ENCODE measurements at regions not wholly inside any gene's neighbourhood (a gene's known extent, or its start where the extent isn't known, plus 50 kb on each side); places are given as distances from the start of the nearest gene placed in this dataset.
"Not testable (repeated sequence)": the region's sequence is repeated elsewhere in the genome, so short reads cannot be mapped to it uniquely, and the experiment has no call there.

DNA sequence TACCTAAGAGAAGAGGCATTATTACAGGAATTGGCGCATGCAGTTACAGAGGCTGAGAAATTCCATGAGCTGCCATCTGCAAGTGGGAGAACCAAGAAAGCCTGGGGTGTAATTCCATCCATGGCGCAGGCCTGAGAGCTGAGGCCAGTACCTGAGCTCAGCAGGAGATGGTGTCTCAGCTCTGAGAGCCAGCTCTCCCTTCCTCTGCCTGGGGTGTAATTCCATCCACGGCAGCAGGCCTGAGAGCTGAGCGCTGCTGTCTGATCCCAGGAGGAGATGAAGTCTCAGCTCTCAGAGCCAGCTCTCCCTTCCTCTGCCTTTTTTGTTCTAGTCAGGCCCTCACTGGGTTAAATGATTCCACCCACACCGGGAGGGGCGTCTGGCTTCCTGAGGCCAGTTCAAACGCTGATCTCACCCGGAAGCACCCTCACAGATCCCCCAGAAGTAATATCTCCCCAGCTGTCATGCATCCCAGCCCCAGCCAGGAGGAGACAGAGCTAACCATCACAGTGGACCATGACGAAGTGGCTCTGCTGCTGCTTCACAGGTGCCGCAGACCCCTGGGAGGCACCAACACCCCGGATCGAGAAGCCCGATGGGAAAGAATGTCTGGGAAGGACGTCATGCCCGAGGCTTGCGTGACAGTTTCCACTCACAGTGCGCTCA, 4454.9 kb upstream of the TPTE start:
- not testable (repeated sequence) for TF ChIP-seq FOXP1 (IDR thresholded peaks at IDR 0.05); FOXP1 (CRISPR knock-in tag; IDR thresholded peaks at IDR 0.05); GTF2F1 (IDR thresholded peaks at IDR 0.05; ENCODE audit: low read length); MXI1 (IDR thresholded peaks at IDR 0.05; ENCODE audit: borderline replicate concordance, low read depth, low read length); ZNF510 (CRISPR knock-in tag; IDR thresholded peaks at IDR 0.05; ENCODE audit: low read depth); RFX5 (IDR thresholded peaks at IDR 0.05; ENCODE audit: low read depth, low read length); POLR2AphosphoS5 (IDR thresholded peaks at IDR 0.05; ENCODE audit: low read depth, low read length); FOSL1 (CRISPR knock-in tag; IDR thresholded peaks at IDR 0.05; ENCODE audit: borderline replicate concordance); MAZ (IDR thresholded peaks at IDR 0.05; ENCODE audit: borderline replicate concordance, low read depth, low read length); MAZ (CRISPR knock-in tag; IDR thresholded peaks at IDR 0.05; ENCODE audit: low read depth); ZKSCAN1 (IDR thresholded peaks at IDR 0.05; ENCODE audit: low read length)
- TF ChIP-seq, protein P1, sequence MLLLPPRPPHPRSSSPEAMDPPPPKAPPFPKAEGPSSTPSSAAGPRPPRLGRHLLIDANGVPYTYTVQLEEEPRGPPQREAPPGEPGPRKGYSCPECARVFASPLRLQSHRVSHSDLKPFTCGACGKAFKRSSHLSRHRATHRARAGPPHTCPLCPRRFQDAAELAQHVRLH (CRISPR knock-in tag; IDR thresholded peaks at IDR 0.05; ENCODE audit: borderline replicate concordance, low read depth) = not testable (repeated sequence)
- TF ChIP-seq, protein P2, sequence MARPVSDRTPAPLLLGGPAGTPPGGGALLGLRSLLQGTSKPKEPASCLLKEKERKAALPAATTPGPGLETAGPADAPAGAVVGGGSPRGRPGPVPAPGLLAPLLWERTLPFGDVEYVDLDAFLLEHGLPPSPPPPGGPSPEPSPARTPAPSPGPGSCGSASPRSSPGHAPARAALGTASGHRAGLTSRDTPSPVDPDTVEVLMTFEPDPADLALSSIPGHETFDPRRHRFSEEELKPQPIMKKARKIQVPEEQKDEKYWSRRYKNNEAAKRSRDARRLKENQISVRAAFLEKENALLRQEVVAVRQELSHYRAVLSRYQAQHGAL (CRISPR knock-in tag; IDR thresholded peaks at IDR 0.05; ENCODE audit: not compliant biosample characterization) = not testable (repeated sequence)
- TF ChIP-seq, protein P3, sequence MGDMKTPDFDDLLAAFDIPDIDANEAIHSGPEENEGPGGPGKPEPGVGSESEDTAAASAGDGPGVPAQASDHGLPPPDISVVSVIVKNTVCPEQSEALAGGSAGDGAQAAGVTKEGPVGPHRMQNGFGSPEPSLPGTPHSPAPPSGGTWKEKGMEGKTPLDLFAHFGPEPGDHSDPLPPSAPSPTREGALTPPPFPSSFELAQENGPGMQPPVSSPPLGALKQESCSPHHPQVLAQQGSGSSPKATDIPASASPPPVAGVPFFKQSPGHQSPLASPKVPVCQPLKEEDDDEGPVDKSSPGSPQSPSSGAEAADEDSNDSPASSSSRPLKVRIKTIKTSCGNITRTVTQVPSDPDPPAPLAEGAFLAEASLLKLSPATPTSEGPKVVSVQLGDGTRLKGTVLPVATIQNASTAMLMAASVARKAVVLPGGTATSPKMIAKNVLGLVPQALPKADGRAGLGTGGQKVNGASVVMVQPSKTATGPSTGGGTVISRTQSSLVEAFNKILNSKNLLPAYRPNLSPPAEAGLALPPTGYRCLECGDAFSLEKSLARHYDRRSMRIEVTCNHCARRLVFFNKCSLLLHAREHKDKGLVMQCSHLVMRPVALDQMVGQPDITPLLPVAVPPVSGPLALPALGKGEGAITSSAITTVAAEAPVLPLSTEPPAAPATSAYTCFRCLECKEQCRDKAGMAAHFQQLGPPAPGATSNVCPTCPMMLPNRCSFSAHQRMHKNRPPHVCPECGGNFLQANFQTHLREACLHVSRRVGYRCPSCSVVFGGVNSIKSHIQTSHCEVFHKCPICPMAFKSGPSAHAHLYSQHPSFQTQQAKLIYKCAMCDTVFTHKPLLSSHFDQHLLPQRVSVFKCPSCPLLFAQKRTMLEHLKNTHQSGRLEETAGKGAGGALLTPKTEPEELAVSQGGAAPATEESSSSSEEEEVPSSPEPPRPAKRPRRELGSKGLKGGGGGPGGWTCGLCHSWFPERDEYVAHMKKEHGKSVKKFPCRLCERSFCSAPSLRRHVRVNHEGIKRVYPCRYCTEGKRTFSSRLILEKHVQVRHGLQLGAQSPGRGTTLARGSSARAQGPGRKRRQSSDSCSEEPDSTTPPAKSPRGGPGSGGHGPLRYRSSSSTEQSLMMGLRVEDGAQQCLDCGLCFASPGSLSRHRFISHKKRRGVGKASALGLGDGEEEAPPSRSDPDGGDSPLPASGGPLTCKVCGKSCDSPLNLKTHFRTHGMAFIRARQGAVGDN (CRISPR knock-in tag; IDR thresholded peaks at IDR 0.05) = not testable (repeated sequence)
- TF ChIP-seq, protein P4, sequence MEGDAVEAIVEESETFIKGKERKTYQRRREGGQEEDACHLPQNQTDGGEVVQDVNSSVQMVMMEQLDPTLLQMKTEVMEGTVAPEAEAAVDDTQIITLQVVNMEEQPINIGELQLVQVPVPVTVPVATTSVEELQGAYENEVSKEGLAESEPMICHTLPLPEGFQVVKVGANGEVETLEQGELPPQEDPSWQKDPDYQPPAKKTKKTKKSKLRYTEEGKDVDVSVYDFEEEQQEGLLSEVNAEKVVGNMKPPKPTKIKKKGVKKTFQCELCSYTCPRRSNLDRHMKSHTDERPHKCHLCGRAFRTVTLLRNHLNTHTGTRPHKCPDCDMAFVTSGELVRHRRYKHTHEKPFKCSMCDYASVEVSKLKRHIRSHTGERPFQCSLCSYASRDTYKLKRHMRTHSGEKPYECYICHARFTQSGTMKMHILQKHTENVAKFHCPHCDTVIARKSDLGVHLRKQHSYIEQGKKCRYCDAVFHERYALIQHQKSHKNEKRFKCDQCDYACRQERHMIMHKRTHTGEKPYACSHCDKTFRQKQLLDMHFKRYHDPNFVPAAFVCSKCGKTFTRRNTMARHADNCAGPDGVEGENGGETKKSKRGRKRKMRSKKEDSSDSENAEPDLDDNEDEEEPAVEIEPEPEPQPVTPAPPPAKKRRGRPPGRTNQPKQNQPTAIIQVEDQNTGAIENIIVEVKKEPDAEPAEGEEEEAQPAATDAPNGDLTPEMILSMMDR (CRISPR knock-in tag; IDR thresholded peaks at IDR 0.05) = not testable (repeated sequence)
- TF ChIP-seq, protein P5, sequence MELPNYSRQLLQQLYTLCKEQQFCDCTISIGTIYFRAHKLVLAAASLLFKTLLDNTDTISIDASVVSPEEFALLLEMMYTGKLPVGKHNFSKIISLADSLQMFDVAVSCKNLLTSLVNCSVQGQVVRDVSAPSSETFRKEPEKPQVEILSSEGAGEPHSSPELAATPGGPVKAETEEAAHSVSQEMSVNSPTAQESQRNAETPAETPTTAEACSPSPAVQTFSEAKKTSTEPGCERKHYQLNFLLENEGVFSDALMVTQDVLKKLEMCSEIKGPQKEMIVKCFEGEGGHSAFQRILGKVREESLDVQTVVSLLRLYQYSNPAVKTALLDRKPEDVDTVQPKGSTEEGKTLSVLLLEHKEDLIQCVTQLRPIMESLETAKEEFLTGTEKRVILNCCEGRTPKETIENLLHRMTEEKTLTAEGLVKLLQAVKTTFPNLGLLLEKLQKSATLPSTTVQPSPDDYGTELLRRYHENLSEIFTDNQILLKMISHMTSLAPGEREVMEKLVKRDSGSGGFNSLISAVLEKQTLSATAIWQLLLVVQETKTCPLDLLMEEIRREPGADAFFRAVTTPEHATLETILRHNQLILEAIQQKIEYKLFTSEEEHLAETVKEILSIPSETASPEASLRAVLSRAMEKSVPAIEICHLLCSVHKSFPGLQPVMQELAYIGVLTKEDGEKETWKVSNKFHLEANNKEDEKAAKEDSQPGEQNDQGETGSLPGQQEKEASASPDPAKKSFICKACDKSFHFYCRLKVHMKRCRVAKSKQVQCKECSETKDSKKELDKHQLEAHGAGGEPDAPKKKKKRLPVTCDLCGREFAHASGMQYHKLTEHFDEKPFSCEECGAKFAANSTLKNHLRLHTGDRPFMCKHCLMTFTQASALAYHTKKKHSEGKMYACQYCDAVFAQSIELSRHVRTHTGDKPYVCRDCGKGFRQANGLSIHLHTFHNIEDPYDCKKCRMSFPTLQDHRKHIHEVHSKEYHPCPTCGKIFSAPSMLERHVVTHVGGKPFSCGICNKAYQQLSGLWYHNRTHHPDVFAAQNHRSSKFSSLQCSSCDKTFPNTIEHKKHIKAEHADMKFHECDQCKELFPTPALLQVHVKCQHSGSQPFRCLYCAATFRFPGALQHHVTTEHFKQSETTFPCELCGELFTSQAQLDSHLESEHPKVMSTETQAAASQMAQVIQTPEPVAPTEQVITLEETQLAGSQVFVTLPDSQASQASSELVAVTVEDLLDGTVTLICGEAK (IDR thresholded peaks at IDR 0.05) = not testable (repeated sequence)
- TF ChIP-seq, protein P5 (CRISPR knock-in tag; IDR thresholded peaks at IDR 0.05) = not testable (repeated sequence)
